ENCODE measurements at regions not wholly inside any gene's neighbourhood (a gene's known extent, or its start where the extent isn't known, plus 50 kb on each side); places are given as distances from the start of the nearest gene placed in this dataset.

DNA sequence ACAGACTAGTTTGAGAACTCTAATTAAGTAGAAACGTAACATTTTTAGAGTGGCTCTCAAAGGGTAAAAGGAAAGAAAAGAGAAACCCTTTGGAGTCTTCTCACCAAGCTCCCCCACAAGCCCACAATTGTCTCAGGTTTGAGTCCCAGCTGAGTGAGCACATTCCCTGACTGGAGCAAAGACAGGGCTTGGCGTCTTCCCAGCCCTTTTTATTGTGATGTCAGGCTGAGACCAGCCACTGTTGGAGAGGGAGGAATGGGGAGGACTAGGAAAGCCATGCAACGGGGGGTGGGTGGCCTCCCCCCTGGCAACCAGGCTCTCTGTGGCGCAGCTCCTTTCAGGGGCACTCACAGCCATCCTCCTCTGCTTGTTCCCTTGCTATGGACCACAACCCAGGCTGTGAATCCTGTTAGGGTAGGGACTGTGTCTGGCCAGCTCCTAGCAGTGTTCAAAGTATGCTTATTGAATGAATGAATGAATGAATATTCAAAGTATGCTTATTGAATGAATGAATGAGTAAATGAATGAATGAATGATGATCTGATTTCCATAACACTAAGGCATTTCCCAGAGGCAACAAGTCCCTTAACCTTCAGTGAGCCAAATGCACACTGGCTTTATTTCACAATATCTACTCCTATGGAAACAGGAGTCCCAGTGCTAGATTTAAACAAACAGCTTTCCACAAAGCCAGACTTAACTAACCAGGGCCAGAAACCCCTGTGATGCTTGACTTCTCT, 413.3 kb downstream of the MID1IP1 start:
- DNase-seq (ENCODE audit: low read depth, low spot score), result no peak

DNA sequence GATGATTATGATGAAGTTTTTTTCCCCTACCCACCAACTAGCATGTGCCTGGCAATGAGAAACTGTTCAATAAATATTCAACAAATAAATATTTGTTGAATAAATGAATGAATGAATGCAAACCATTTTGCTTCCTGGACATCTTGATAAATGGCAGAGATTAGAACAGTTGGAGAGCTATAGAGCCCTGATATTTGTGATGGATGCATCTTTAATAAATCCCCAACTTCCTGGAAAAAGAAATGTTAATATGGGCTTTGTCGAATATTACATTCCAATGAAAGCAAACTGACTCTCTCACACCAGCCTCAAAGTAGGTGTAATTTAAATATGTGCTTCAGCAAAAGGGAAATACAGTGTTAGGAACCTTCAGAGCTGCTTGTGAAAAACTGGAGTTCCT, 419.7 kb downstream of the MID1IP1 start:
- no peak for DNase-seq (ENCODE audit: low read depth, low spot score)

DNA sequence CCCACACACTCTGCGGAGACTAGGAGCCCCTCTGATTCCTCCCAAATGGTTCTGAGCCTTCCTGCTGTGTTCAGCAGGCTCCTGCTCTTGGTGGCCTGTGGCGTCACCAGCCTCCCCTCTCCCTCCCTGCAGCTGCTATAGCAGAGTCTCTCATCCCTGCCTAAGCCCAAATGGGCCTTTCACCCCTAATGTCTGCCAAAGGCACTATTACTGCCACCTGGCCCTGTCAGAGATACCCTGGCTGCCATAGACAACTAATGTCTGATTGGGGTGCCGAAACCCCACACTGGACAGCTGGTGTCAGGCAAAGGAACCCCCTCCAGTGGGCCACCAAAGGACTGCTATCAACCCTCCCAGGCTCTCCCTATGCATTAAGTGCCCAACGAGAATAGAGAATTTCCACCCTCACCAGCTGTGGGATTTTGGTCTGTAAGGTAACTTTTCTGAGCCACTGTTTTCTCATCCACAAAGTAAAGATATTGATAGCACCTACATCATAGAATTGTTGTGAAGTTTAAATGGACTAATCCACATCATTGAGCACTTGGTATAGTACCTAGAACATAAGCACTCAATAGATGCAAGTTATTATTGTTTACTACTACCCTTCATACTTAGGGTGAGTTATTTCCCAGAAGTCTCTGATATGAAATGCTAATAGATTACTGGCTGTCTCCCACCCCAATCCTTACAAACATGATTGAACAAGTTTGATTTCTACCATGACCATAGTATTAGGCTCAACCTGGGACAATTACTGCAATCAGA, 421.3 kb downstream of the MID1IP1 start:
- no peak for DNase-seq (ENCODE audit: low read depth, low spot score)

DNA sequence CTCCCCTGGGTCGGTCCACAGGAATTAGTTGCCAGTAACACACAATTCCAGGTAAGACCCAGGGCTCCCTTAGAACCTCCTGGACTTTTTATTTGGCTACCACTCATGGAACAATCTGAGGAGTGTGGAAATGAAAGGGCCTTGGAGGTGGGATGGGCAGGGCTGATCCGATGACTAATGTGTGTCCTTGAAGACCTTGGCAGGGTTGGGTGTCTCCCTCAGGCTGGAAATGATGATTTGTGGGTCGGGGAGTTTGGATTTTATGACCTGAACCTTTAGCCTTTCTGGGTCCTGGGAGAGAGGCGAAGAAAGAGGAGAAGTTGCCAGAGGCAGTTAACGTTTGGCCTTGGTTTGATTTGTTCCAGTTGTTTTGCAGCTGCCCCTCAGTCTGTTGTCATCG, 425.0 kb downstream of the MID1IP1 start:
- no peak for DNase-seq (ENCODE audit: low read depth, low spot score)

DNA sequence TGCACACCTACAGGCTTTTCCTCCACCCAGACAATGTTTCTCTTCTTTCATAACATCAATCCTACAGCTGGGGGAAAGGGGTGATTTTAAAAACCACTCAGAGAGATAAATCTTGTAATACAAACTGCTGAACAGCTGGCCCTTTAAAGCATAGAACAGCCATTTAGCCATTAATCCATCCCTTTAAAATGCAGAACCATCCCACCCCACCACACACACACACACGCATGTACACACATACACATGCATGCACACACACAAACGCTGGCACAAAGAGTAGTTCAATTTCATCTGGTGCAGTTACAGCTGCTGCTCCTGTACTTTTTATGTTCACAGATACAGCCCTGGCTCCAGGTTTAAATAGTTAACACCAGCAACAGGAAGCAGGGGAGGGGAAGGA, 426.1 kb downstream of the MID1IP1 start:
- no peak for DNase-seq (ENCODE audit: low read depth, low spot score)

DNA sequence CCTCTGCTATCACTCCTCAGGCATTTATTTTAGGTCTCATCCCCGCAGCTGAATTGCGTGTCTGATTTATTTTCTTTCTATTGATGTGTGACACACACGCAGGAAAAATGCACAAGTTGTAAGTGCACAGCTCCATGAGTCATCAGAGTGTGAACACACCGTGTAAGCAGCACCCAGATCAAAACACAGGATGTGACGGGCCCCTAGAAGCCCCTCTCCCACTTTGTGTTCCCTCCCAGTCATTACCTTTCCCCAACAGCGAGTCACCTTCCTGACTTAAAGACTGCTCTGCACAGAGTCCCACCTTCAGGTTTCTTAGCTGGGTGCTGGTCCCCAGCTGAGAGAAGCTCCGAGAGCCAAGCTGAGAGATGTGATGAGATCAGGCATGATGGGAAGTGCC, 436.7 kb downstream of the MID1IP1 start:
- no peak for DNase-seq (ENCODE audit: low read depth, low spot score)

DNA sequence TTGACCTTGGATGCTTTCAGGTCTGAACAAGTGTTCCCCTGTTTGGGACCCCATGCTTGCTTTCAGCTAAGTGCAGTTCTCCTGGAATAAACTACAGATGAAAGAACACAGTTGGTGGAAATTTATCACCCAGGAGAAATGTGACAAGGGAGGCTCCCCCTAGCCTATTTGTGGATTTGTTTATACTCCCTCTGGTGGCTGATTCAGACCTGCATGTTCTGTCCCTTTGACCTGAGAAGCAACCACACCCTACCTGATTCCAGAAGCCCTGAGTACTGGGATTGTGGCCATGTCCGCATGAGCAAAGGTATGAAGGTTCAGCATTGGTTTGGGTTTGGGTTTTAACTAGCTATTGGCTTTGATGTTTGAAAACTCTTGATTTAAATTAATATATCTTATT, 440.9 kb downstream of the MID1IP1 start:
- no peak for DNase-seq (ENCODE audit: low read depth, low spot score)

DNA sequence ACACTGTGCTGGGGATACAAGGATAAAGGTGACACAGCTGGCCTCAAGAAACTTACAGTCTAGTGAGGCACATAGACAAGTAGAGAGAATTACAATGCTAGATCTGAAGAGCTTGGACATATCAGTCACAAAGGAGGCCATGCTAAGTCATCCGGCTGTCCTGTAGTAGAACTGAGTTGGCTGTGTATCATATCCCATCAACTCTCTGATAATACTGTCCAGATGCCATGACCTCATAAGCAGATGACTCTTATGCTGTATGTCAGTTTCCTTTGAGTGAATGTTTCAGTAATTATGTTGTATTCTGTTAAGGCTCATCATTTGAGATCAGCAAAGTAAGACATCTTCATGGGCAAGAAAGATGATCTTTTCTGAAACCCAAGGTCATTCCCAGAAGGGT, 442.9 kb downstream of the MID1IP1 start:
- DNase-seq (ENCODE audit: low read depth, low spot score), result no peak

DNA sequence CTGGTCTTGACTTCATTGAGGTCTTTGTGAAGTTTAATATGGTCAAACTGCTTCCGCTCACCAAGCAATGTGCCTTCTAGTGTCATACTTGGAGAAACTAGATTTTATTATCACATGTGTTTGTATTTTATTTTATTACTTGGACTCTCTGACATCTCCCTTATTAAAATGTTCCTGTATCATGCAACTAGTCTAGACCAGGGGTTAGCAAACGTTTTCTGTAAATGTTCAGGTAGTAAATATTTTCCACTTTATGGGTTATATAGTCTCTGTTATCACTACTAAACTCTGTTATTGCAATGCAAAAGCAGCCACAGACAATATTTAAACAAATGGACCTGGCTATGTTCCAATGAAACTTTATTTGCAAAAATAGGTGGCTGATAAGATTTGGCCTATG, 443.8 kb downstream of the MID1IP1 start:
- DNase-seq (ENCODE audit: low read depth, low spot score), result no peak

DNA sequence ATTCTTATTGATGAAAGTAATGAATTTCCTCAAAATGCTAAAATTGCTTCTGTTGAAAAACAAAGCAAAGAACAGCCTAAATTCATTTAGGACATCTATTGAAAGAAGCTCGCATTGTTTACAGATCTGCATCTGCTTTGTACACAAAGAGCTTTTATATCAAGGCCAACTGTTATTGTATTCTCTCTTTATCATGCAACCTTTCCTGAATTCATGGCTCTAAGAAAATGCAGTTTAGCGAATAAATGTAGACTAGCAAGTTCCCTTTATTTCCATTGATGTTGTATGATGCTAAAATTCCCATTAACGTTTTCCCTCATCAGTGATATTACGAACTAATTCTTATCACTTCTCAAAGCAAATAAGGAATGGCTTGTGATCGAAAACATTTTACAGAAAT, 446.3 kb downstream of the MID1IP1 start:
- DNase-seq (ENCODE audit: low read depth, low spot score), result no peak

DNA sequence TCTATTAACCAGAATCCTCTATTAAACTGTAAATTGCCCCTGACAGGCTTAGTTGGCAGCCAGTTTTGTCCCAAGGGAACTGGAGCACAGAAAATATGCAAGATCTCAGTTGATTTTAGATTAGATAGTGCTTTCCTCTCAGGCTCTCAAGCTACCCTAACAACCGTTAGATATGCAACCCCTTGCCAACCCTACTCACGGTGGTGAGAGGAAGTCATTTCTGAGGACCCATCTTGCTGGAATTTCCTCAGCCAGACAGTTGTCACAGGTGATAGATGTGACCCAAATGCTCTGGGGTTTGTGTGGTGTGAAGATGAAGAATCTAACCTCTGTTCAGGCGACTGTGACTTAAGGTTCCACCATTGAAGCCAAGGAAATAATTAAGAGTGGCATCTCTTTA, 447.1 kb downstream of the MID1IP1 start:
- no peak for DNase-seq (ENCODE audit: low read depth, low spot score)

DNA sequence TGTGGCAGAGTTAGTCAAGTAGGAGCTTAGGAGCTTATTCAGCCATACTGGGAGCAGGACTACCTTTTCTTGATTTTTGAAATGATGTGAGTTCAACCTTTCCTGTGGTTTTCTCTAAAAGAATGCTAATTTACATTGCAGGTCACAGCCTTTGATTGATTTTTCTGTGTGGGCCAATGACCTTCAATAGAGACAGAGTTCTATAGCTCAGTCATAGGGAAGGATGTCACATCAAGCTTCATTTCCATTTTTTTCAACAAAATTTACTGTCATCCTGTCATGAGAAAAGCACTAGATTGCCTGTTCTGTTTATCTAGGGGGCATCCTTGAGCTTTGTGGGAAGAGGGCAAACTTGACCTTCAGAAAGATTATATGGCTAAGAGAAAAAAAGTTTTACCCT, 448.7 kb downstream of the MID1IP1 start:
- DNase-seq (ENCODE audit: low read depth, low spot score), result no peak

DNA sequence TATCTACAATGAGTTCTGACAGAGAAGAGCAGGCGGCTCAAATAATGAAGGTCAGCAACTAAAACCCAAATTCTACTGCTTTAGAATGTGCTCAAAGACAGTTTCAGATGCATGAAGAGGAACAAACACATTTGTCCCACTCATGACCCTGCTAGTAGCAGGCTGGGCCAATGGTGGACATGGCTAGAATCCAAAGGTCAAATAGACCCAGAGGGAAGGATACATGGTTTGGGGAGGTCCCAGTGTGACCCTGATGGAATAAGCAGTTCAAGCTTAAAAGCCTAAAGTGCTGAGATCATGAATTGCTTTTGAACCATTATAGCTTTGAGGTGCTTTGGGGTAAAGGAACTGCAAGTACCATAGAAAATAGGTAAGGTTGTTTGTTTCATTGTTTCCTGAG, 450.7 kb downstream of the MID1IP1 start:
- no peak for DNase-seq (ENCODE audit: low read depth, low spot score)

DNA sequence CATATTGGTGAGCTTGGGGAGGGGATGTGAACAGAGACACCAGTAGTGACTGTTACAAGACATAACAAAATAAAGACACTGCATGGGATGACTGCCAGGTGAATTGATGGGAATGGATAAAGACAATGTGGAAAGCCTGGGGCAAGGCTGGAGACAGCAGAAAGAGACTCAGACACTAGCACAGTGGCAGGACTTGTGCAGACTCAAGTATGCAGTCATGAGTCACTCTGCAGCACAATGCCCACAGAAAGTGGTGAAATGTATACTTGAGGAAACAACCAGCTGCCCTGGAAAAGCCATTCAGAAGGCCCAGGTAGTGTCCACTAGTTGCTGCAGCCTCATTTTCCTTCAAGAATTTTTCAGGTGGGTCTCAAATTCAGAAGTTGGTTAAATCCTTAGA, 452.3 kb downstream of the MID1IP1 start:
- no peak for DNase-seq (ENCODE audit: low read depth, low spot score)

DNA sequence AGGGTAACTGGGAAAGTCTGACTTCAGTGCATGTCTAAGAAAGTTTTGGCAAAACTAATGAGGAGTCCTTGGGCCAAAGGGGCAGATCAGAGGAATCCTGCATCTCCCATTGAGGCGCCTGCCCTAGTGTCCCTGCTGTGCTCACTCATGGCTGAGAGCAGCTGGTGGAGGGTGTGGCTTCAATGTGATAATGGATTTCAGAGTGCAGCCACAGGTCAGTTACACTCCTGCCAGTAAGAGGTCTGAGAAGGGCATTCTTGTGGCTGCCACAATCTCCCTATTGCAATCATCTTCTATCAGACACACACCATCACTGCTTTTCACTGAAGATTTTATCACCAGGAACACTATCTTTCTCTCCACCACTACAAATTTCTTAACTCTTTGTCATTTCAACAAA, 457.1 kb downstream of the MID1IP1 start:
- no peak for DNase-seq (ENCODE audit: low read depth, low spot score)

DNA sequence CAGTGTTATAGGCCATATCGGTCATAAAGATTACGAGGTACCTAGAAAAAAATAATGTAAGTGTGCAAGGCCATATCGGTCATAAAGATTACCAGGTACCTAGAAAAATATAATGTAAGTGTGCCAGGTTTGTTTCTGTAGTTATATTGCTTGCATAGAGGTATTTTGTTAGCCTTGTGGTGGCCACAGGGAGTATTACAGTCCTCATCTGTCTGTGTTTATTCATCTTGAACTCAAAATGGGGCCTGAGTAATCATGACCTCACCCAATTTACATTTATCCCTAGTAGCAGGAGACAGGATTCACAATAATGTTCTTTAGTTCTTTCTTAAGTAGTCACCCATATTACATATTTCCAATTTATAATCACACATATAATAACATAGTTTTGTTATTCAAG, 459.7 kb downstream of the MID1IP1 start:
- no peak for DNase-seq (ENCODE audit: low read depth, low spot score)

DNA sequence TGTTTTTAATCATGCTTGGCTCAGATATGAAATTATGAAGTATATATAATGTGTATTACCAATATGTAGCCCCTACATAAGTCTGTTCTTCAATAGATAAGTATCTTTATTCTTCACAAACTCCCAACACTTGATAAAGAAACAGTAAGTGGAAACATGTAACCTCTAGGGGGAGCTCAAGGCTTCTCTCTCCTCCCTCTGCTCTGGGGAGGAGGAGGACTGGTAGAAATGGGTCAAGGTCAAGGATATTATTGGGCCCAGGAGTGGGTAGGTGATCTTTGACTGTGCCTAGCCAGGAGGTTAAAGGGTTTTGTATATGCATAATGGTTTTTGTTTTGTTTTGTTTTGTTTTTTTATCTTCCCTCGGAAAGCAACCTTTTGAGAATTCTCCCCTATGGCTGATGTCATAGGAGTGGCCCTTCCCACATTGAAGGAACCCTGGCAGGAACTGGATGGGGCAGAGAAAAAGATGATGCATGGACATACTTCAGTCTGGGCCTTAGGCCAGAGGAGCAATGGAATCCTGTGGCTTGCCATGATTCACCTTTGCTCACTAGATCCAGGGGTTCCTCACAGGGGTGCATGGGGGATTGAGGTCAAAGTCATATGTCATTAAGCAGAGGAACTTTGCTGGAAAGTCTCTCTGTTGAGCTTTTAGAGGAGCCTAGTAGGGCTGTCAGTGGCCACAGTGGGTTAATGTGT, 460.3 kb downstream of the MID1IP1 start:
- DNase-seq (ENCODE audit: low read depth, low spot score), result no peak

DNA sequence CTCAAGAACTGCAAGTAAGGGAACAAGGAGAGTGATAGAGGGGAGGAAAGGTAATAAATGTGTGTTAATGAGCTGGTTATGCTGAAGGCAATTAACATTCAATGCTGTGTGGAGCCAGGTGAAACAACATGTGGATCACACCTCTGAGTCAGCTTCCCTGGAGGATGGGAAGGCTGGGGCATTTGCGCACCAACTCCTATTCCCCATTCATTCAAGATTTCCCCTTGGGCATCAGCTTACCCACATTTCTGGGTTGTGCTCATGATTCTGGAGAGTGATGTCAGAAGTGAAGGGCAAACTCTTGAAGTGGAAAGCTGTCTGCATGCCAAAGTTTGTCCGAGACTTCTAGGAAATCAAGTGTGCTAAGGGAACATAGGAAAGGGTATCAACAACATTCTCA, 461.4 kb downstream of the MID1IP1 start:
- DNase-seq (ENCODE audit: low read depth, low spot score), result no peak

DNA sequence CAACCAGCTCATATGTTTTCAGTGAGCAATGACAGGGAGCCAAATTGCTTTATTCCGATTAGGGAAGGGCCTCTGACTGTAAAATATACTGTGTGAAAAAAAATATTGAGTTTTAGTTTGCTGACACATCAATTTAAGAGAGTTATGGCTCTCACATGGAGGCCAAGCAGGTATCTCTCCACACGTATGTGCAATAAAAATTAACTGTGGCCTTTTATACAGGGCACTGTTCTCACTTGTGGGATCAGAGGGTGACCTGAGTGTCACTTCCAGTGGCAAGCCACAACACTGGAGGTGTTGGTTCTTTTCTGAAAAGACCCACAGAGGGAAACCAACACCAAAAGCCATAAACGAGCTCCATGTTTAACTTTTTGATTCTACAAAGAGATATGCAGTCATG, 462.8 kb downstream of the MID1IP1 start:
- DNase-seq (ENCODE audit: low read depth, low spot score), result no peak

DNA sequence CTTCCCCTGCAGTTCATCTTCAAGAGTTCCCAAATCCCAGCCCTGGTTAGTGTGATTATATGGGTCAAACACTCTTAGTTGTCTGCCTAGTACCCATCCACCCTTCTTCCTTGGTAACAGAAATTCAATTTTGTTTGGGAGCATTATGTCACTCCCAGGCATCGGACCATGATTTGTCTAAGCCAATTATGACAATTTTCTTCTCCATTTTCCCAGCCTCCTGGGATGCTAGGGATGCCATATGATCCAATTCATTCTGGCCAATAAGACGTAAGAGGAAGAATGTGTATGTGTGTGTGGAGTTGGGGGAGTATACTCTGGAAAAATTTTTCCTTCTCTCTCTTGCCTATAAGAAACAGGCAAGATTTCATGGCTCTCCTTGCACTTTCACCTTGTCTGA, 465.9 kb downstream of the MID1IP1 start:
- no peak for DNase-seq (ENCODE audit: low read depth, low spot score)

DNA sequence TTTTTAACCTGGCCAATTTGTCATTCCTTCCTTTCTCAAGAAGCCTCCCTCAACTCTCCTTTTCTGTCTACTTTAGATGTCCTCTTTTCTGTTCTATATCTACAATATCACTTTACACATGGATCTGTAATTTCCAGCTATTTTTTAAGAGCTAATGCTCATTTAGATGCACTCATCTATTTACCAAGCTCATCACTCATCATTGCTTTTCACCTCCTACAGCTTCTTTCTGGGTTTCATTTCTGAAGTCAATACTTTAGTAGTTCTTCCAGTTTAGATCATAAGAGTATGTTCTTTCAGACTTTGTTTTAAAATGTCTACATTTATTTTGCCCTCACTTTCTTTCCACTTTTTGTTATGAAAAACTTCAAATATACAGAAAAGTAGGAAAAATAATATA, 466.9 kb downstream of the MID1IP1 start:
- DNase-seq (ENCODE audit: low read depth, low spot score), result no peak

DNA sequence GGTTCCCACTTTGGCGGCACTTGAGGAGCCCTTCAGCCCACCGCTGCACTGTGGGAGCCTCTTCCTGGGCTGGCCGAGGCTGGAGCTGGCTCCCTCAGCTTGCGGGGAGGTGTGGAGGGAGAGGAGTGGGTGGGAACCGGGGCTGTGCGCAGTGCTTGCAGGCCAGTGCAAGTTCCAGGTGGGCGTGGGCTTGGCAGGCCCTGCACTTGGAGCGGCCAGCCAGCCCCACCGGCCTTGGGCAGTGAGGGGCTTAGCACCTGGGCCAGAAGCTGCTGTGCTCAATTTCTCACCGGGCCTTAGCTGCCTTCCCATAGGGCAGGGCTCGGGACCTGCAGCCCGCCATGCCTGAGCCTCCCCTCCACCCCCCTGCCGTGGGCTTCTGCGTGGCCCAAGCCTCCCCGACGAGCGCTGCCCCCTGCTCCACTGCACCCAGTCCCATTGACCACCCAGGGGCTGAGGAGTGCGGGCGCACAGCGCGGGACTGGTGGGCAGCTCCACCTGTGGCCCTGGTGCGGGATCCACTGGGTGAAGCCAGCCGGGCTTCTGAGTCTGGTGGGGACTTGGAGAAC, 474.3 kb downstream of the MID1IP1 start:
- DNase-seq (ENCODE audit: low read depth, low spot score), result no peak

Measured in brain pericyte (primary cell).